Activated CD4-positive, alpha-beta T cell treated with anti-CD3 and anti-CD28 coated beads for 48 hours (primary cell): ENCODE measurements at regions not wholly inside any gene's neighbourhood (a gene's known extent, or its start where the extent isn't known, plus 50 kb on each side); places are given as distances from the start of the nearest gene placed in this dataset.

Source experiments
- DNase-seq: peaks from one replicate; pipeline ENCODE4 v3.0.0-alpha.2; 2020

- DNase-seq, result no peak
Measured at GRCh38 chr17:69773081-69773480, 301.9 kb upstream of the KCNJ16 start.

GRCh38 chr17:69779378-69780214 is 295.4 kb upstream of the KCNJ16 start:
- no peak for DNase-seq

- DNase-seq, result no peak
Measured at GRCh38 chr17:69783865-69784264, 291.2 kb upstream of the KCNJ16 start.

- no peak for DNase-seq
Measured at GRCh38 chr17:69788957-69789356, 286.1 kb upstream of the KCNJ16 start.

- no peak for DNase-seq
Measured at GRCh38 chr17:69796078-69796477, 278.9 kb upstream of the KCNJ16 start.

- no peak for DNase-seq
Measured at GRCh38 chr17:69800870-69801269, 274.2 kb upstream of the KCNJ16 start.

GRCh38 chr17:69801368-69801767 is 273.7 kb upstream of the KCNJ16 start:
- no peak for DNase-seq

- DNase-seq, result no peak
Measured at GRCh38 chr17:69802045-69802740, 272.8 kb upstream of the KCNJ16 start.

GRCh38 chr17:69809331-69809730 is 265.7 kb upstream of the KCNJ16 start:
- no peak for DNase-seq

- DNase-seq, result no peak
Measured at GRCh38 chr17:69810326-69810965, 264.6 kb upstream of the KCNJ16 start.

- DNase-seq, result no peak
Measured at GRCh38 chr17:69812240-69812837, 262.7 kb upstream of the KCNJ16 start.

GRCh38 chr17:69814031-69814430 is 261.0 kb upstream of the KCNJ16 start:
- no peak for DNase-seq

GRCh38 chr17:69815406-69815805 is 259.6 kb upstream of the KCNJ16 start:
- no peak for DNase-seq

- no peak for DNase-seq
Measured at GRCh38 chr17:69818467-69818866, 256.6 kb upstream of the KCNJ16 start.

GRCh38 chr17:69819316-69820087 is 255.5 kb upstream of the KCNJ16 start:
- no peak for DNase-seq

GRCh38 chr17:69820876-69821473 is 254.1 kb upstream of the KCNJ16 start:
- DNase-seq, result no peak

- DNase-seq, result no peak
Measured at GRCh38 chr17:69822314-69822875, 252.6 kb upstream of the KCNJ16 start.

- no peak for DNase-seq
Measured at GRCh38 chr17:69828087-69828486, 246.9 kb upstream of the KCNJ16 start.

- no peak for DNase-seq
Measured at GRCh38 chr17:69834494-69834893, 240.5 kb upstream of the KCNJ16 start.

GRCh38 chr17:69851736-69852135 is 223.3 kb upstream of the KCNJ16 start:
- DNase-seq, result no peak

GRCh38 chr17:69853541-69854224 is 221.3 kb upstream of the KCNJ16 start:
- DNase-seq, result no peak
